Jurkat, Clone E6-1 (cell line): ENCODE measurements at regions not wholly inside any gene's neighbourhood (a gene's known extent, or its start where the extent isn't known, plus 50 kb on each side); places are given as distances from the start of the nearest gene placed in this dataset.

Source experiments
- DNase-seq: peaks from one replicate; pipeline ENCODE4 v3.0.0-alpha.2; 2011; ENCODE audit warnings: low read depth, low spot score
- H3K4me3 ChIP-seq: 2 replicates; pipeline ENCODE4 v1.5.1; 2011; ENCODE audit warnings: mild to moderate bottlenecking, low read length, control low read depth, moderate library complexity

- no peak overlapping the region for H3K4me3 ChIP-seq
- no peak for DNase-seq
Measured at GRCh38 chr10:110394898-110395297, 90.2 kb upstream of the SMNDC1 start.

- DNase-seq, result no peak
- H3K4me3 ChIP-seq, result no peak overlapping the region
Measured at GRCh38 chr10:110395350-110396283, 90.9 kb upstream of the SMNDC1 start.

- DNase-seq, result no peak
- no peak overlapping the region for H3K4me3 ChIP-seq
Measured at GRCh38 chr10:110396284-110396651, 91.5 kb upstream of the SMNDC1 start.

GRCh38 chr10:110397856-110398255 is 93.1 kb upstream of the SMNDC1 start:
- DNase-seq, result no peak
- H3K4me3 ChIP-seq, result no peak overlapping the region

- no peak for DNase-seq
- H3K4me3 ChIP-seq, result no peak overlapping the region
Measured at GRCh38 chr10:110398419-110399105, 93.8 kb upstream of the SMNDC1 start.

- no peak overlapping the region for H3K4me3 ChIP-seq
- DNase-seq, result no peak
Measured at GRCh38 chr10:110399106-110399964, 94.6 kb upstream of the SMNDC1 start.

GRCh38 chr10:110399965-110400933 is 95.5 kb upstream of the SMNDC1 start:
- no peak overlapping the region for H3K4me3 ChIP-seq
- DNase-seq, result no peak

GRCh38 chr10:110401401-110402076 is 96.2 kb upstream of the DUSP5 start:
- no peak overlapping the region for H3K4me3 ChIP-seq
- no peak for DNase-seq

GRCh38 chr10:110402077-110402416 is 95.7 kb upstream of the DUSP5 start:
- no peak overlapping the region for H3K4me3 ChIP-seq
- DNase-seq, result no peak

GRCh38 chr10:110403593-110403992 is 94.1 kb upstream of the DUSP5 start:
- no peak for DNase-seq
- no peak overlapping the region for H3K4me3 ChIP-seq

GRCh38 chr10:110404413-110404812 is 93.3 kb upstream of the DUSP5 start:
- no peak overlapping the region for H3K4me3 ChIP-seq
- no peak for DNase-seq

GRCh38 chr10:110404825-110405224 is 92.9 kb upstream of the DUSP5 start:
- no peak overlapping the region for H3K4me3 ChIP-seq
- no peak for DNase-seq

GRCh38 chr10:110405380-110405779 is 92.3 kb upstream of the DUSP5 start:
- H3K4me3 ChIP-seq, result no peak overlapping the region
- DNase-seq, result no peak

- no peak for DNase-seq
- no peak overlapping the region for H3K4me3 ChIP-seq
Measured at GRCh38 chr10:110407301-110408170, 90.2 kb upstream of the DUSP5 start.

GRCh38 chr10:110408203-110408871 is 89.4 kb upstream of the DUSP5 start:
- H3K4me3 ChIP-seq, result no peak overlapping the region
- no peak for DNase-seq

- DNase-seq, result no peak
- H3K4me3 ChIP-seq, result no peak overlapping the region
Measured at GRCh38 chr10:110408943-110409342, 88.8 kb upstream of the DUSP5 start.

GRCh38 chr10:110409488-110409887 is 88.2 kb upstream of the DUSP5 start:
- H3K4me3 ChIP-seq, result no peak overlapping the region
- DNase-seq, result no peak
